DOHH2 (cell line): ENCODE measurements at regions not wholly inside any gene's neighbourhood (a gene's known extent, or its start where the extent isn't known, plus 50 kb on each side); places are given as distances from the start of the nearest gene placed in this dataset.

ENCODE experiments used
- H3F3A ChIP-seq: fragments of 200-600 bp; sonication (generic), shearing (Covaris generic); 2 replicates; pipeline ENCODE4 v1.6.0; 2016; ENCODE audit warnings: antibody characterized with exemption, mild to moderate bottlenecking; ENCODE audit not compliant: control insufficient read depth, insufficient read depth
- H3K27ac ChIP-seq: fragments of 200-600 bp; sonication (generic); 2 replicates; pipeline ENCODE4 v1.5.1; 2014; ENCODE audit warnings: low read depth, mild to moderate bottlenecking, low read length, moderate library complexity
- H3K27me3 ChIP-seq: fragments of 200-600 bp; sonication (generic); 2 replicates; pipeline ENCODE4 v1.6.1; 2014; ENCODE audit warnings: mild to moderate bottlenecking, low read length, mixed read lengths; ENCODE audit not compliant: control insufficient read depth
- H3K36me3 ChIP-seq: fragments of 200-600 bp; sonication (generic); 2 replicates; pipeline ENCODE4 v1.6.1; 2014; ENCODE audit warnings: mild to moderate bottlenecking, low read length, moderate library complexity, mixed read lengths; ENCODE audit not compliant: control insufficient read depth
- H3K4me1 ChIP-seq: fragments of 200-600 bp; sonication (generic); 2 replicates; pipeline ENCODE4 v1.6.1; 2014; ENCODE audit warnings: mild to moderate bottlenecking, low read length, mixed read lengths; ENCODE audit not compliant: control insufficient read depth
- H3K4me2 ChIP-seq: fragments of 200-600 bp; sonication (generic); 2 replicates; pipeline ENCODE4 v1.6.0; 2014; ENCODE audit warnings: mild to moderate bottlenecking, low read length, moderate library complexity
- H3K4me3 ChIP-seq: fragments of 200-600 bp; sonication (generic); 2 replicates; pipeline ENCODE4 v1.5.1; 2014; ENCODE audit warnings: mild to moderate bottlenecking, low read length, mixed read lengths
- H3K79me2 ChIP-seq: fragments of 200-600 bp; sonication (generic); 2 replicates; pipeline ENCODE4 v1.6.1; 2014; ENCODE audit warnings: mild to moderate bottlenecking, low read length, mixed read lengths; ENCODE audit not compliant: control insufficient read depth
- H3K9me2 ChIP-seq: fragments of 200-600 bp; sonication (generic); replicated peaks from 2 replicates; pipeline ENCODE4 v1.6.1; 2014; ENCODE audit warnings: mild to moderate bottlenecking, low read length, mixed read lengths; ENCODE audit not compliant: control insufficient read depth
- H3K9me3 ChIP-seq: fragments of 200-600 bp; sonication (generic); 2 replicates; pipeline ENCODE4 v1.6.1; 2014; ENCODE audit warnings: antibody characterized with exemption, low read length, mixed read lengths; ENCODE audit not compliant: control insufficient read depth, insufficient read depth
- H4K20me1 ChIP-seq: fragments of 200-600 bp; sonication (generic); 2 replicates; pipeline ENCODE4 v1.6.0; 2014; ENCODE audit warnings: low read depth, mild to moderate bottlenecking, antibody characterized with exemption, low read length, moderate library complexity; ENCODE audit not compliant: control insufficient read depth, insufficient read depth
- CTCF ChIP-seq: fragments of 200-600 bp; sonication (generic); IDR thresholded peaks from one replicate; pipeline ENCODE4 v1.5.1; 2014; ENCODE audit warnings: antibody characterized with exemption, mild to moderate bottlenecking, low read depth, low read length; ENCODE audit not compliant: poor library complexity, severe bottlenecking
- EZH2phosphoT487 ChIP-seq: fragments of 200-600 bp; sonication (generic); IDR thresholded peaks from 2 replicates; pipeline ENCODE4 v1.6.1; 2017; ENCODE audit warnings: borderline replicate concordance, mild to moderate bottlenecking, antibody characterized with exemption, low read length, moderate library complexity, mixed read lengths

GRCh38 chrY:19220784-19221183 lies 447.2 kb upstream of the HSFY2 start:
- no peak overlapping the region for H3K4me3 ChIP-seq
- no peaks in the 10 kb centered on the region for H3K36me3 ChIP-seq
- no peak overlapping the region for H3K27ac ChIP-seq
- no peaks in the 10 kb centered on the region for H3K9me2 ChIP-seq
- TF ChIP-seq EZH2phosphoT487 (no peak), CTCF (no peak)
- no peaks in the 10 kb centered on the region for H3K4me1 ChIP-seq
- no peaks in the 10 kb centered on the region for H3K9me3 ChIP-seq
- H3K4me2 ChIP-seq, result no peak overlapping the region
- H3K79me2 ChIP-seq, result no peaks in the 10 kb centered on the region
- H3F3A ChIP-seq, result no peaks in the 10 kb centered on the region
- H4K20me1 ChIP-seq, result no peaks in the 10 kb centered on the region
- H3K27me3 ChIP-seq, result no peaks in the 10 kb centered on the region

GRCh38 chrY:19208915-19209314 lies 435.4 kb upstream of the HSFY2 start:
- Histone ChIP-seq H3K79me2 (no peaks in the 10 kb centered on the region), H3K4me3 (no peak overlapping the region), H3K4me2 (no peak overlapping the region), H3K9me3 (no peaks in the 10 kb centered on the region), H4K20me1 (no peaks in the 10 kb centered on the region), H3K27ac (no peak overlapping the region), H3K4me1 (no peaks in the 10 kb centered on the region), H3K36me3 (no peaks in the 10 kb centered on the region), H3F3A (no peaks in the 10 kb centered on the region), H3K27me3 (no peaks in the 10 kb centered on the region), H3K9me2 (no peaks in the 10 kb centered on the region)
- no peak for TF ChIP-seq CTCF
- TF ChIP-seq EZH2phosphoT487, result no peak

- Histone ChIP-seq H3K36me3 (no peaks in the 10 kb centered on the region), H3K27ac (no peak overlapping the region), H3F3A (no peaks in the 10 kb centered on the region), H3K9me2 (no peaks in the 10 kb centered on the region), H3K4me2 (no peak overlapping the region), H3K9me3 (no peaks in the 10 kb centered on the region), H3K79me2 (no peaks in the 10 kb centered on the region), H4K20me1 (no peaks in the 10 kb centered on the region), H3K4me3 (no peak overlapping the region), H3K27me3 (no peaks in the 10 kb centered on the region), H3K4me1 (no peaks in the 10 kb centered on the region)
- TF ChIP-seq EZH2phosphoT487, result no peak
- no peak for TF ChIP-seq CTCF
Observed at GRCh38 chrY:19207048-19207447, 433.5 kb upstream of the HSFY2 start.

- no peaks in the 10 kb centered on the region for H3K36me3 ChIP-seq
- no peaks in the 10 kb centered on the region for H3K27me3 ChIP-seq
- no peak overlapping the region for H3K4me2 ChIP-seq
- H3F3A ChIP-seq, result no peaks in the 10 kb centered on the region
- no peak overlapping the region for H3K27ac ChIP-seq
- no peaks in the 10 kb centered on the region for H3K4me1 ChIP-seq
- H3K79me2 ChIP-seq, result no peaks in the 10 kb centered on the region
- no peaks in the 10 kb centered on the region for H4K20me1 ChIP-seq
- H3K9me2 ChIP-seq, result no peaks in the 10 kb centered on the region
- no peak overlapping the region for H3K4me3 ChIP-seq
- H3K9me3 ChIP-seq, result no peaks in the 10 kb centered on the region
- TF ChIP-seq EZH2phosphoT487 (no peak), CTCF (no peak)
Observed at GRCh38 chrY:19180824-19181223, 407.3 kb upstream of the HSFY2 start.
